Spleen (tissue), 11 donors: ENCODE measurements at regions not wholly inside any gene's neighbourhood (a gene's known extent, or its start where the extent isn't known, plus 50 kb on each side); places are given as distances from the start of the nearest gene placed in this dataset.

Source experiments
- DNase-seq: peaks from one replicate; pipeline ENCODE4 v3.0.0-alpha.2; 2020
- H3K27ac ChIP-seq, 8 donors: fragments of 200-600 bp; sonication (generic) in 7 of 8; 1 replicate in 4 of 8; 2 replicates in 4 of 8; pipeline versions ENCODE4 v1.5.0 to v1.8.0; 2016 to 2021; ENCODE audit warnings: inconsistent platforms in 4 of 8, mild to moderate bottlenecking in 4 of 8, moderate library complexity in 1 of 8
- H3K27me3 ChIP-seq, 7 donors: fragments of 200-600 bp; sonication (generic) in 6 of 7; replicated peaks in 1 of 7; 1 replicate in 4 of 7; 2 replicates in 3 of 7; pipeline versions ENCODE4 v1.5.0 to v1.8.0; 2016 to 2021; ENCODE audit warnings: inconsistent platforms in 3 of 7, mild to moderate bottlenecking in 1 of 7
- H3K36me3 ChIP-seq, 6 donors: fragments of 200-600 bp; sonication (generic) in 5 of 6; 1 replicate in 4 of 6; 2 replicates in 2 of 6; pipeline versions ENCODE4 v1.5.0 to v1.8.0; 2016 to 2021; ENCODE audit warnings: inconsistent platforms in 2 of 6
- H3K4me1 ChIP-seq, 6 donors: fragments of 200-600 bp; sonication (generic) in 5 of 6; 1 replicate in 3 of 6; 2 replicates in 3 of 6; pipeline versions ENCODE4 v1.5.0 to v1.8.0; 2016 to 2021; ENCODE audit warnings: inconsistent platforms in 3 of 6
- H3K4me3 ChIP-seq, 8 donors: fragments of 200-600 bp; sonication (generic) in 7 of 8; 1 replicate in 4 of 8; 2 replicates in 4 of 8; pipeline versions ENCODE4 v1.5.0 to v1.8.0; 2016 to 2021; ENCODE audit warnings: inconsistent platforms in 4 of 8, mild to moderate bottlenecking in 4 of 8, moderate library complexity in 2 of 8
- H3K9me3 ChIP-seq, 8 donors: fragments of 200-600 bp; sonication (generic) in 7 of 8; 1 replicate in 4 of 8; 2 replicates in 4 of 8; pipeline versions ENCODE4 v1.5.0 to v1.8.0; 2016 to 2021; ENCODE audit warnings: inconsistent platforms in 4 of 8
- POLR2A ChIP-seq, 3 donors: fragments of 450-650 bp; IDR thresholded peaks; one replicate each; pipeline ENCODE4 v1.5.1; 2017; ENCODE audit warnings: antibody characterized with exemption in 3 of 3, mild to moderate bottlenecking in 1 of 3
- POLR2AphosphoS5 ChIP-seq, 3 donors: sonication (generic); formaldehyde crosslinking; IDR thresholded peaks; one replicate each; pipeline ENCODE4 v1.5.1; 2017; ENCODE audit warnings: antibody characterized with exemption in 3 of 3
- WGBS, 5 donors: extraction: QIAGEN DNeasy Blood & Tissue Kit in 3 of 5; methylation state at CpG; one replicate each; pipeline versions ENCODE4 v1.1.5 to v1.1.7; 2013 to 2018; 5-methylcytosine and 5-hydroxymethylcytosine counted together
- intact Hi-C: fragments of 100-400 bp; cut with DNase I; formaldehyde crosslinking; loops from one replicate; pipeline ENCODE4 v1.15.0; 2023; ENCODE audit warnings: low total_unique reads
- TF ChIP-seq, protein P1 (sequence below), 11 experiments: fragments of 200-600 bp in 7 of 11; fragments of 450-650 bp in 4 of 11; sonication (generic) in 4 of 11; IDR thresholded peaks in 8 of 11; conservative IDR thresholded peaks in 3 of 11; 1 replicate in 7 of 11; 2 replicates in 4 of 11; pipeline versions ENCODE4 v1.4.0 to v1.8.0; 2016 to 2021; ENCODE audit warnings: antibody characterized with exemption in 11 of 11, inconsistent platforms in 4 of 11, mild to moderate bottlenecking in 1 of 11
- donor health status: healthy with polysubstance abuse.
- donor health status: DM: no; HTN: no; CAD: no; lungs with moderate emphysema.
- donor health status: DM: no; HTN: no; CAD: no.
- donor health status: Bipolar disorder and iron deficiency.
- donor health status: healthy.
- donor health status: DM: no; HTN: no; CAD: no.
- donor health status: DM: yes; HTN: yes; CAD: no.

DNA sequence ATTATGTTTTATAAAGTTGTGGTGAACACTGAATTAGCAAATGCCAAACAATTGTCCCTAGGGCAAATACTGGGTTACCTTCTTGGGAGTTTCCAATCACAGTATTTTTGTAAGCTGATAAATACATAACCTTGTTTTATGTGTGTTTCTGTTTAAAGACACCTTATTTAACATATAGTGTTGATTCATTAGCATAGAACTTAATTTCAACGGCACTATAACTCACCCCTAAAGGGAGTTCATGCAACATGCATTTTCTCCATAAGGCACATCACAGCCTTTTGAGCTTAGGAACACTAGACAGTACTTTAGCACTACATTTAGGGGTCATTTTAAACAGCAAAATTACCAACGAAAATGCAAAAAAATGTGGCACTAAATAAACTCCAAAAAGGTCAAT, 74.2 kb upstream of the TYRP1 start:
- no peak for TF ChIP-seq POLR2AphosphoS5 (IDR thresholded peaks at IDR 0.05)
- TF ChIP-seq, protein P1, sequence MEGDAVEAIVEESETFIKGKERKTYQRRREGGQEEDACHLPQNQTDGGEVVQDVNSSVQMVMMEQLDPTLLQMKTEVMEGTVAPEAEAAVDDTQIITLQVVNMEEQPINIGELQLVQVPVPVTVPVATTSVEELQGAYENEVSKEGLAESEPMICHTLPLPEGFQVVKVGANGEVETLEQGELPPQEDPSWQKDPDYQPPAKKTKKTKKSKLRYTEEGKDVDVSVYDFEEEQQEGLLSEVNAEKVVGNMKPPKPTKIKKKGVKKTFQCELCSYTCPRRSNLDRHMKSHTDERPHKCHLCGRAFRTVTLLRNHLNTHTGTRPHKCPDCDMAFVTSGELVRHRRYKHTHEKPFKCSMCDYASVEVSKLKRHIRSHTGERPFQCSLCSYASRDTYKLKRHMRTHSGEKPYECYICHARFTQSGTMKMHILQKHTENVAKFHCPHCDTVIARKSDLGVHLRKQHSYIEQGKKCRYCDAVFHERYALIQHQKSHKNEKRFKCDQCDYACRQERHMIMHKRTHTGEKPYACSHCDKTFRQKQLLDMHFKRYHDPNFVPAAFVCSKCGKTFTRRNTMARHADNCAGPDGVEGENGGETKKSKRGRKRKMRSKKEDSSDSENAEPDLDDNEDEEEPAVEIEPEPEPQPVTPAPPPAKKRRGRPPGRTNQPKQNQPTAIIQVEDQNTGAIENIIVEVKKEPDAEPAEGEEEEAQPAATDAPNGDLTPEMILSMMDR (IDR thresholded peaks at IDR 0.05 in 8 of 11, conservative IDR thresholded peaks at IDR 0.05 in 3 of 11): no peak
- TF ChIP-seq POLR2A (IDR thresholded peaks at IDR 0.05): no peak
- intact Hi-C loops: no loop called here
- H3K36me3 ChIP-seq: no peaks in the 10 kb centered on the region
- no peak overlapping the region for H3K27ac ChIP-seq
- DNase-seq: no peak
- H3K9me3 ChIP-seq: no peaks in the 10 kb centered on the region
- no peak overlapping the region for H3K4me3 ChIP-seq
- H3K4me1 ChIP-seq: no peaks in the 10 kb centered on the region
- WGBS, 5 donors: 50 to 66% (median 57%) methylated on average over 2 of the region's 2 CpGs
- H3K27me3 ChIP-seq: no peaks in the 10 kb centered on the region

DNA sequence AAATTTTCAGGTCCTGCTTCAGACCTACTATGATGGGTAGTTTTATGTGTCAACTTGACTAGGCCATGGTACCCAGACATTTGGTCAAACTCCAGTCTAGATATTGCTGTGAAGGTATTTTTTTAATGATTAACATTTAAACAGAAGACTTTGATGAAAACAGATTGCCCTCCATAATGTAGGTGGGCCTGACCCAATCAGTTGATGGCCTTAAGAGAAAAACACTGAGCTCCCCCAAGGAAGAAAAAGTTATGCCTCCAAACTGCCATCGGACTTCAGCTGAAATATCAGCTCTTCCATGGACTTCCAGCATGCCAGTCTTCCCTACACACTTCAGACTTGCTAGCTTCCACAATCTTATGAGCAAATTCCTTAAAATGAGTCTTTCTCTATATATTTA, 67.3 kb upstream of the TYRP1 start:
- no peak for DNase-seq
- H3K4me1 ChIP-seq: no peaks in the 10 kb centered on the region
- H3K4me3 ChIP-seq: no peak overlapping the region
- TF ChIP-seq, protein P1 (IDR thresholded peaks at IDR 0.05 in 8 of 11, conservative IDR thresholded peaks at IDR 0.05 in 3 of 11): no peak
- TF ChIP-seq POLR2A (IDR thresholded peaks at IDR 0.05) (no peak), POLR2AphosphoS5 (IDR thresholded peaks at IDR 0.05) (no peak)
- WGBS, 5 donors: 72 to 90% (median 80%) methylated on average over 1 of the region's 1 CpG
- H3K9me3 ChIP-seq: no peaks in the 10 kb centered on the region
- intact Hi-C loops: no loop called here
- no peaks in the 10 kb centered on the region for H3K36me3 ChIP-seq
- no peak overlapping the region for H3K27ac ChIP-seq
- H3K27me3 ChIP-seq: no peaks in the 10 kb centered on the region

DNA sequence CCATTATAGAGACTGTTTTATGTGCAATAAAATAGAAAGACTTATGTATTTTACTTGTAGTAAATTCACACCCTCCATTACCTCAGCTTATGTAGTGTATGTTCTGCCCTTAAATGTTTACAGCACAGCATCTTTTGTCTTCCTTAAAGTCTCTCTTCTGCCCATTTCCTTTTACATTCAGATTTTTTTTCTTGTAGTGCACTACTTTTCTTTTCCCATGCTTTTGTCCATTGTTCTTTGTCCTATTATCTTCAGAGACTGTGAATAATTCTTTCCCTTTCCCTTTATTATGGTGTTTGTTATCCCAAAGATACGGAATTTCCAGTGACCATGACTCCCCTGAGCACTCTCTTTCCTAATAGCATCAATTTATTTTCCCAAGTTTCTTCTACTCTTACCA, 66.1 kb upstream of the TYRP1 start:
- H3K4me3 ChIP-seq: no peak overlapping the region
- intact Hi-C loops: no loop called here
- 31 to 68% (median 50%) methylated on average over 1 of the region's 1 CpG for WGBS, 5 donors
- no peaks in the 10 kb centered on the region for H3K36me3 ChIP-seq
- TF ChIP-seq, protein P1 (IDR thresholded peaks at IDR 0.05 in 8 of 11, conservative IDR thresholded peaks at IDR 0.05 in 3 of 11): no peak
- TF ChIP-seq POLR2AphosphoS5 (IDR thresholded peaks at IDR 0.05): no peak
- no peak for TF ChIP-seq POLR2A (IDR thresholded peaks at IDR 0.05)
- no peak for DNase-seq
- H3K9me3 ChIP-seq: no peaks in the 10 kb centered on the region
- H3K27me3 ChIP-seq: no peaks in the 10 kb centered on the region
- no peak overlapping the region for H3K27ac ChIP-seq
- no peaks in the 10 kb centered on the region for H3K4me1 ChIP-seq

DNA sequence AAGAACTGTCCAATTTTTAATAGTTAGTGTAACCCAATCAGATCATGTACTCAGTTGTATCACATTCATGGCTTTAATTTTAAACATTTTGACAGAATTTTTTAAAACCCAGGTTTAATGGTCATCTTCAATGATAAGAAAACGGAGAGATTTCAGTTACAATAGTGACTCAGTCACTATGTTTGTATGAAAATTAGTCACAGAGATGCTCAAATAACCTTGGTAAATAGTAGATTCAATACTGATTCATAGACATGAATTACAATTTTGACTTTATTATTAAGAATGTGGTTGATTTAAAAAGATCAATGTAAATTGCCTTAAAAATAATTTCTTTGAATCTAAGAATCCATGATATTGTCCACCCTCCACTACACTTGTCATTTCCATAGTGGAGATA, 64.6 kb upstream of the TYRP1 start:
- Histone ChIP-seq H3K36me3 (no peaks in the 10 kb centered on the region), H3K27me3 (no peaks in the 10 kb centered on the region), H3K9me3 (no peaks in the 10 kb centered on the region), H3K4me1 (no peaks in the 10 kb centered on the region), H3K27ac (no peak overlapping the region), H3K4me3 (no peak overlapping the region)
- no peak for DNase-seq
- intact Hi-C loops: no loop called here
- TF ChIP-seq, protein P1 (IDR thresholded peaks at IDR 0.05 in 8 of 11, conservative IDR thresholded peaks at IDR 0.05 in 3 of 11): no peak
- no peak for TF ChIP-seq POLR2AphosphoS5 (IDR thresholded peaks at IDR 0.05)
- TF ChIP-seq POLR2A (IDR thresholded peaks at IDR 0.05): no peak
- WGBS, 5 donors: 65 to 81% (median 78%) methylated on average over 1 of the region's 1 CpG
